GM12875 (cell line): ENCODE measurements at regions not wholly inside any gene's neighbourhood (a gene's known extent, or its start where the extent isn't known, plus 50 kb on each side); places are given as distances from the start of the nearest gene placed in this dataset.

Experiments
- H3K4me3 ChIP-seq: one replicate; pipeline ENCODE4 v1.5.1; 2011; ENCODE audit warnings: low read depth, low read length, control low read depth
- TF ChIP-seq, protein P1 (sequence below): IDR thresholded peaks from 2 replicates; pipeline ENCODE4 v1.5.1; 2011; ENCODE audit warnings: low read depth, mild to moderate bottlenecking, control low read depth, inconsistent platforms, low read length, moderate library complexity, borderline replicate concordance; ENCODE audit not compliant: insufficient read depth

DNA sequence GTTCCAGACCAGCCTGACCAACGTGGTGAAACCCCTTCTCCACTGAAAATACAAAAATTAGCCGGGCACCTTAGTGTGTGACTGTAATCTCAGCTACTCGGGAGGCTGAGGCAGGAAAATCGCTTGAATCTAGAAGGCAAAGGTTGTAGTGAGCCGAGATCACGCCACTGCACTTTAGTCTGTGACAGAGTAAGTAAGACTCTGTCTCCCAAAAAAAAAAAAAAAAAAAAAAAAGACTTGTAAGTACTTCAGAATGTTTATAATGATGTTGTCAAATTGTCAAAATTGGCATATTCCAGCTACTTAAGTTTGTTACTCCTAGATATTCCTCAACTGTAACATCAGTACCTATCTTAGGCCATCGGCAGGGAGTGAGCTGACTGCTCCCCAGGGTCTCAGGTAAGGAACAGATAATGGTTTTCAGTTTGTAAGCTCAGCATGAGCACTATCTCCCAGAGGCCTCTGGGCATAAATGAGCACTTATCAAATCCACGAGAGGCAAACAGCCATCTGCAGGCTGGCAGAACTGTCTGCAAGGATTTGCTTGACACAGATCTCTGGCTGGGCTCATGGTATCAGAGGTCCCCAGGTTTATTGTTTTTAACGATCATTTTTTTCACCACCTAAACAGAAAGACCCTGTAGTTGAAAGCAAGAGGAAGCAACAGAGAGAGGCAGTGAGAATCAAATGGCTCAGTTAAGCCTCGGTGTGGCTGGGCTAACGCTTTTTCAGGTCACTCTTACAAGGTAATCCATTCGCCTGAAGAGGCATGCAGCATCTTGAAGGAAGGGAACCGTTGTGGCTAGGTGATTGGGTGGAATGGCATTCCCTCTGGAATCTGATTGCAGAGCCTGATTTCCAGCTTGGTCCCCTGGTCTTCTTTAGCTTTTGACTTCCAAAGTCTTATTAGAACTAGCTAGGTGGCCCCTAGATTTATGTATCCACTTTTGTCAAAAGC is 115.9 kb downstream of the LY86 start:
- no peak overlapping the region for H3K4me3 ChIP-seq
- TF ChIP-seq, protein P1, sequence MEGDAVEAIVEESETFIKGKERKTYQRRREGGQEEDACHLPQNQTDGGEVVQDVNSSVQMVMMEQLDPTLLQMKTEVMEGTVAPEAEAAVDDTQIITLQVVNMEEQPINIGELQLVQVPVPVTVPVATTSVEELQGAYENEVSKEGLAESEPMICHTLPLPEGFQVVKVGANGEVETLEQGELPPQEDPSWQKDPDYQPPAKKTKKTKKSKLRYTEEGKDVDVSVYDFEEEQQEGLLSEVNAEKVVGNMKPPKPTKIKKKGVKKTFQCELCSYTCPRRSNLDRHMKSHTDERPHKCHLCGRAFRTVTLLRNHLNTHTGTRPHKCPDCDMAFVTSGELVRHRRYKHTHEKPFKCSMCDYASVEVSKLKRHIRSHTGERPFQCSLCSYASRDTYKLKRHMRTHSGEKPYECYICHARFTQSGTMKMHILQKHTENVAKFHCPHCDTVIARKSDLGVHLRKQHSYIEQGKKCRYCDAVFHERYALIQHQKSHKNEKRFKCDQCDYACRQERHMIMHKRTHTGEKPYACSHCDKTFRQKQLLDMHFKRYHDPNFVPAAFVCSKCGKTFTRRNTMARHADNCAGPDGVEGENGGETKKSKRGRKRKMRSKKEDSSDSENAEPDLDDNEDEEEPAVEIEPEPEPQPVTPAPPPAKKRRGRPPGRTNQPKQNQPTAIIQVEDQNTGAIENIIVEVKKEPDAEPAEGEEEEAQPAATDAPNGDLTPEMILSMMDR = no peak

DNA sequence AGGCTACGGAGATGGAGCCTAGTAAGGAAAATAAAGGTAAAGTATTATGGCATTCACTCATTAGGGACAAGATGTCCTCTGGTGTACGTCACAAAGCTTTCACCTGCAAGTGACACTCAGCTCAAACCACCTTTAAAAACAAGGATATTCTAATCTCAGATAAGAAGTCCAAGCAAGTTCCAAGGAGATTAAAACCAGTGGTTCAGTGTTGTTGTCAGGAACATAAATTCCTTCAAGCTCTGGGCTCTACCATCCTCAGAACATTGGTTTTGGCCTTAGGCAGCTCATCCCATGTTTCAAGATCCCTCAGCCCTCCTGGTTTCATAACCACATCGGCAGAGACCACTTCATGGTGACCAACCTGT is 116.5 kb downstream of the LY86 start:
- no peak overlapping the region for H3K4me3 ChIP-seq
- TF ChIP-seq, protein P1 = no peak

DNA sequence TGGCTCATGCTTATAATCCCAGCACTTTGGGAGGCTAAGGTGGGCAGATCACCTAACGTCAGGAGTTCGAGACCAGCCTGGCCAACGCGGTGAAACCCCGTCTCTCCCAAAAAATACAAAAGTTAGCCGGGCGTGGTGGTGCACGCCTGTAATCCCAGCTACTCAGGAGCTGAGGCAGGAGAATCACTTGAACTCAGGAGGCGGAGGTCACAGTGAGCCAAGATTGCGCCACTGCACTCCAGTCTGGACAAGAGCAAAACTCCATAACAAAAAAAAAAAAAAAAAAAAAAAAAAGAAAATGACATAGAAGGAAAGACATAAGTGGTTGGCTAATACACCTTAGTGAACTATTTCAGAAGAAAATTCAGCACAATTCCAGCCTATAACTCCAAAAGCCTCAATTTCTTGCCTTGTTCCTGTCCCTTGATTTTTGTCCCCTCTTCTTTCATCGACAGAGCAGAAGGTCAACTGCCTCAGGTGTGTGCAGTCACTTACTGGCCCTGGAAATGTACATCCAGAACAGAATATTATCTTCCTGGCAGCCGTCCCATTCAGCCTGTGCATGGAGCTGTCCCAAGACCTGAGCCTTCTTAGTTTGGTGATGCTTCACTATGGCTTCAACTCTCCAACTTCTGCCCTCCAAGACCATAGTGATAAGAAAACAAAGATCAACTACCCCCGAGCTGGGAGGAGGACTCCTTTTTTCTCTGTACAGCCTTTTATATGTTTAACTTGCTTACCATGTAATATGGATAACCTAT is 117.6 kb downstream of the LY86 start:
- H3K4me3 ChIP-seq = no peak overlapping the region
- TF ChIP-seq, protein P1 = no peak

DNA sequence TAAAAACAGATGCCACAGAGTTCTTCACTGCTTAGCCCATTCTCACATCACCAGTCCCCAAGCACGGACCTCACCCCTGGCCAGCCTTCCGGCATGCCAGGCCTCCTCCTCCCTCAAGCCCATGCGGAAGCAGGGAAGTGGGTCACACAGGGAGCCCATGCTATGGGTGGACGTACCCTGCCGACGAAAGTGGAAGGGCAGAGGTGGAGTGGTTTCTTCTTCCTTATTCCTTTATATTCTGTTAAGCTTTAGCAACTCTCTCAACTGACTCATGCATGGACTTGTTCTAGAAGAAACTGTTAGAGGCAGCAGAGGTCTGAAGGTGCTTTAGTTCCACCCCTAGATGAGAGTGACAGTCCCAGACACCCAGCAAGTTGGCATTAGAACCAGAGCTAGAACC is 118.6 kb downstream of the LY86 start:
- TF ChIP-seq, protein P1 = no peak
- no peak overlapping the region for H3K4me3 ChIP-seq

DNA sequence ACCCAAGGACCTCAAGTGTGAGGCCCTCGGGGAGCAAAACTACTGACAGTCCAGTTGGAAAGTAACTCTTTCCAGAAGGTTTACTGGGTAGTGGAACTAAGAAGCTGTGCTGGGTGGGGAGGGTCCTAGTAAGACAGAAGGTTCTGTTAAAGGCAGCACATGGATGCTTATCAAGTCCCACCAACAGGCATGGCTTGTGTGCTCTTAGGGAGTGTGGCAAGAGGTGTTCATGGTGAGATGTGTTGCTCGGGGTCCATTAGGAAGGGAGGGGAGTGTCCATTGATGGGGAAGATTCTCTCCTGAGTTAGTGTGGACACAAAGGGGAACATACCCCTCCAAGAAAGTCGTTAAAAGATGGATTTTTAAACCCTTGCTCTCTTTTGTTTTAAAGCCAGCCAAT is 120.6 kb downstream of the LY86 start:
- TF ChIP-seq, protein P1 = no peak
- no peak overlapping the region for H3K4me3 ChIP-seq

DNA sequence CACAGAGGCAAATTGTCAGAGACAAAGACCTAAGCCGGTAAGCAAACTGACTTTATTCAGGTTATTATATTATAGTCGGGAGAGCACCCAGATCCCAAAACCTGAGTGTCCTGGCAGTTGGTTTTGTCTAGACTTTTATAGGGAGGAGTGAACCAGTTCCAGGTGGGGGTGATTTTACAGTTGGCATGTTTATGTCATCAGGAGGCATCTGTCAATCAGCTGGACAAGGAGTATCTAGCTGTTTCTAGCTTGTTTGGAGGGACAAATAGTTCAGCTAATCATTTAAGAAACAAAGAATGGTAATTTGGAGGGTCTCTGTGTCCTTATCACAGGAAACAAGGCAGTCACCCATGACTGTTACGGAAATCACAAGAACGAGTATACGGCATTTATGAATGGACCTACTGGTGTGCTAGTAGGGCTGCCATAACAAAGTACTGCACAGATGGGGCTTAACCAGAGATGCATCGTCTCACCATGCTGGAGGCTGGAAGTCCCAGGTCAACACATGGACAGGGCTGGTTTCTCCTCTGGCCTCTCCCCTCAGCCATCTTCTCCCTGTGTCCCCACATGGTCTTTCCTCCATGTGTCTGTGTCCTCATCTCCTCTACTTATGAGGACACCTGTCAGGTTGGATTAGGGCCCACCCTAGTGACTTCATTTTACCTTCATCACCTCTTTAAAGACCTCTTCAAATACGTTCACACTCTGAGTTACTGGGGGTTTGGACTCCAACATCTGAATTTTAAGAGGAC is 122.7 kb downstream of the LY86 start:
- no peak overlapping the region for H3K4me3 ChIP-seq
- TF ChIP-seq, protein P1 = no peak
